NB4 (cell line): ENCODE measurements at regions not wholly inside any gene's neighbourhood (a gene's known extent, or its start where the extent isn't known, plus 50 kb on each side); places are given as distances from the start of the nearest gene placed in this dataset.

ENCODE experiments used
- DNase-seq: peaks from one replicate; pipeline ENCODE4 v3.0.0; 2010; ENCODE audit warnings: low read depth
- H3K4me3 ChIP-seq: one replicate; pipeline ENCODE4 v1.5.1; 2011; ENCODE audit warnings: mild to moderate bottlenecking, low read depth, low read length, moderate library complexity
- MAX ChIP-seq: IDR thresholded peaks from 2 replicates; pipeline ENCODE4 v1.6.1; 2011; ENCODE audit warnings: low read depth, low read length
- MYC ChIP-seq: IDR thresholded peaks from 2 replicates; pipeline ENCODE4 v1.6.1; 2011; ENCODE audit warnings: low read depth, low read length
- POLR2A ChIP-seq: IDR thresholded peaks from 2 replicates; pipeline ENCODE4 v1.6.1; 2011; ENCODE audit warnings: mild to moderate bottlenecking; ENCODE audit not compliant: insufficient read length; ENCODE audit errors: extremely low read depth
- TF ChIP-seq, protein P1 (sequence below): IDR thresholded peaks from one replicate; pipeline ENCODE4 v1.5.1; 2012; ENCODE audit warnings: low read depth, low read length

DNA sequence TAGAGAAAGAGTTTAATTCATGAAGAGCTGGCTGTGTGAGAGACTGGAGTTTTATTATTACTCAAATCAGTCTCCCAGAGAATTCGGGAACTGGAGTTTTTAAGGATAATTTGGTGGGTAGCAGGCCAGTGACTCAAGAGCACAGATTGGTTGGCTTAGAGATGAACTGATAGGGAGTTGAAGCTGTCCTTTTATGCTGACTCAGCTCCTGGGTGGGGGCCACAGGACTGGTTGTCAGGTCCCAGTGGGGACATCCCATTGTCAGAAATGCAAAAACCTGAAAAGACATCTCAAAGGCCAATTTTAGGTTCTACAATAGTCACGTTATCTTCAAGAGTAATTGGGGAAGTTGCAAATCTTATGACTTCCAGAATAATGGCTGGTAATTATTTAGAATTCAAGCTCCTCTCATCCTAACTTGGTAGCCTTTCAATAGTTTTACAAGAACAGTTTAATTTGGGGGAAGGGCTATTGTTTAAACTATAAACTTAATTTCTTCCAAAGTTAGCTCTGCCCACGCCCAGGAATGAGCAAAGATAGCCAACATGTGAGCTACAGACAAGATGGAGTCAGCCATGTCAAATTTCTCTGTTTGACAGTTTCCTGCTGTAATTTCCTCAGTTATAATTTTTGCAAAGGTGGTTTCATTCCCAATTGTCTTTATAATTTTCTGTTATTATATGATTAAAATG is 149.4 kb upstream of the SLC39A10 start:
- no peak overlapping the region for H3K4me3 ChIP-seq
- TF ChIP-seq MAX: no peak
- DNase-seq: no peak

- TF ChIP-seq POLR2A (no peak), MYC (no peak), MAX (no peak)
- TF ChIP-seq, protein P1, sequence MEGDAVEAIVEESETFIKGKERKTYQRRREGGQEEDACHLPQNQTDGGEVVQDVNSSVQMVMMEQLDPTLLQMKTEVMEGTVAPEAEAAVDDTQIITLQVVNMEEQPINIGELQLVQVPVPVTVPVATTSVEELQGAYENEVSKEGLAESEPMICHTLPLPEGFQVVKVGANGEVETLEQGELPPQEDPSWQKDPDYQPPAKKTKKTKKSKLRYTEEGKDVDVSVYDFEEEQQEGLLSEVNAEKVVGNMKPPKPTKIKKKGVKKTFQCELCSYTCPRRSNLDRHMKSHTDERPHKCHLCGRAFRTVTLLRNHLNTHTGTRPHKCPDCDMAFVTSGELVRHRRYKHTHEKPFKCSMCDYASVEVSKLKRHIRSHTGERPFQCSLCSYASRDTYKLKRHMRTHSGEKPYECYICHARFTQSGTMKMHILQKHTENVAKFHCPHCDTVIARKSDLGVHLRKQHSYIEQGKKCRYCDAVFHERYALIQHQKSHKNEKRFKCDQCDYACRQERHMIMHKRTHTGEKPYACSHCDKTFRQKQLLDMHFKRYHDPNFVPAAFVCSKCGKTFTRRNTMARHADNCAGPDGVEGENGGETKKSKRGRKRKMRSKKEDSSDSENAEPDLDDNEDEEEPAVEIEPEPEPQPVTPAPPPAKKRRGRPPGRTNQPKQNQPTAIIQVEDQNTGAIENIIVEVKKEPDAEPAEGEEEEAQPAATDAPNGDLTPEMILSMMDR: no peak
- DNase-seq: no peak
- no peak overlapping the region for H3K4me3 ChIP-seq
Measured at GRCh38 chr2:195505701-195506100, 151.3 kb upstream of the SLC39A10 start.

DNA sequence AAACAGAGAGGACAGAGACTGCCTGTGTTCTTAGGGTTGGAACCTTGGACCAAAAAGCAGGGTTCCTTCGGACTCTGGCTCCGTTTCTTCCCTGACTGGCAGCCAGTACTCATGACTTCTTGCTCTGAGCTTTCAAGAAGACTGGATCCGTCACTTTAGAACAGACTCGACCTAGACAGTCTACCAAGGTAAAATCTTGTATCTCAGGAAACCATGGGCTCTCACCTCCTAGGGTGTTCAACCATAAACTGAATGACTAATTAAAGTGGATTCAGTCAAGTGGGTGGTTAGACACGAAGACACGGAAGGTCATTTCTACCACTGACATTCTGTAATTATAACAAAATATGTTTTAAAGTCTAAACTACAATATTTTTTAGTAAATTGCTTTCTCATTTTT is 153.8 kb upstream of the SLC39A10 start:
- no peak for DNase-seq
- TF ChIP-seq POLR2A (no peak), MAX (no peak), MYC (no peak)
- TF ChIP-seq, protein P1: no peak
- H3K4me3 ChIP-seq: no peak overlapping the region

DNA sequence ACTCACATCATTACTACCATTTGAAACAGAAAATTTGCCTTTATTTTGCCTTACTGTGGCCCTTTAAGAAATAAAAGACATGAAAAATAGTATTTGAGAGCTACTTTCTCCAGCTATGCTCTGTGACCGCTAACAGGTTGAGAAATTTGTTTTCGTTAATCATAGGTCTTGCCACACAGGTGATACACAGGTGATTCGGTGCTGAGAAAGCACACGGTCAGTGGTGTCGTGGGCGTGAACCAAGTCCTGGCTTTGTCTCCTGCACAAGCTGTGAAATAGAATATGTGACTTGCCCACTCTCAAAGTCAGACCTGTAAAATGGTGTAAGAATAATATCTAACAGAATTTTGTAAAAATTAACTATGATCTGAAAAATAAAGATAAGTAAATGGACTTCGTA is 155.3 kb upstream of the SLC39A10 start:
- H3K4me3 ChIP-seq: no peak overlapping the region
- no peak for DNase-seq
- TF ChIP-seq, protein P1: no peak
- no peak for TF ChIP-seq MAX
- TF ChIP-seq MYC: no peak
- TF ChIP-seq POLR2A: no peak

GRCh38 chr2:195500879-195501278 is 156.1 kb upstream of the SLC39A10 start:
- no peak for DNase-seq
- TF ChIP-seq MYC: no peak
- TF ChIP-seq, protein P1: no peak
- no peak for TF ChIP-seq POLR2A
- no peak for TF ChIP-seq MAX
- H3K4me3 ChIP-seq: no peak overlapping the region

- no peak overlapping the region for H3K4me3 ChIP-seq
- TF ChIP-seq MYC: no peak
- no peak for TF ChIP-seq POLR2A
- TF ChIP-seq, protein P1: no peak
- no peak for TF ChIP-seq MAX
- no peak for DNase-seq
Measured at GRCh38 chr2:195498839-195499490, 158.1 kb upstream of the SLC39A10 start.
